ENCODE measurements at regions not wholly inside any gene's neighbourhood (a gene's known extent, or its start where the extent isn't known, plus 50 kb on each side); places are given as distances from the start of the nearest gene placed in this dataset.

DNA sequence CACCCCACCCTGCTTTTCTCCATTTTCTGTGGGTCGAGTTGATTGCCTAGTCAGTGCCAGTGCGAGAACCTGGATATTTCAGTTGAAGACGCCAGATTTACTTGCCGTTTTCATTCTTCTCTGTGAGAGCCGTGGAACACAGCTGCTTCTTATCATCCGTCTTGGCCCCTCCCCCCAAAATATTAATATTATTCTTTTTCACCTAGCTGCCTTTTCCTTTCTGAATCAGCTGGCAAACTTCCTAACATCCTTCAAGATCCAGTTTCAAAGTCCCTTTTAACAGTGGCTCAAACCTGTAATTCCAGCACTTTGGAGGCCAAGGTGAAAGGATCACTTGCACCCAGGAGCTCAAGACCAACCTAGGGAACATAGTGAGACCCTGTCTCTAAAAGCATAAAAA is 117.1 kb upstream of the RASA1 start:
- BruUV-seq (replicated peaks), result no TSS peak
- ChIA-PET CTCF (no interaction called here), POLR2A (no interaction called here)
- in situ Hi-C loops (cut with HindIII; ENCODE audit: low pct_unique_long_range_greater_than_20kb, low sequenced_read_pairs) (no loop called here), intact Hi-C loops (cut with micrococcal nuclease; ENCODE audit: unreplicated experiment) (no loop called here)
- H3K27ac ChIP-seq (ENCODE audit: low read length), result no peak overlapping the region
- DNase-seq (ENCODE audit: low read depth, low spot score), result no peak
- H3K9me3 ChIP-seq (ENCODE audit: control insufficient read depth, insufficient read depth, low read depth, low read length), result no peaks in the 10 kb centered on the region
- H3K4me1 ChIP-seq (ENCODE audit: control insufficient read depth, insufficient read depth, low read length), result no peaks in the 10 kb centered on the region
- no peak for ATAC-seq
- TF ChIP-seq, protein P1, sequence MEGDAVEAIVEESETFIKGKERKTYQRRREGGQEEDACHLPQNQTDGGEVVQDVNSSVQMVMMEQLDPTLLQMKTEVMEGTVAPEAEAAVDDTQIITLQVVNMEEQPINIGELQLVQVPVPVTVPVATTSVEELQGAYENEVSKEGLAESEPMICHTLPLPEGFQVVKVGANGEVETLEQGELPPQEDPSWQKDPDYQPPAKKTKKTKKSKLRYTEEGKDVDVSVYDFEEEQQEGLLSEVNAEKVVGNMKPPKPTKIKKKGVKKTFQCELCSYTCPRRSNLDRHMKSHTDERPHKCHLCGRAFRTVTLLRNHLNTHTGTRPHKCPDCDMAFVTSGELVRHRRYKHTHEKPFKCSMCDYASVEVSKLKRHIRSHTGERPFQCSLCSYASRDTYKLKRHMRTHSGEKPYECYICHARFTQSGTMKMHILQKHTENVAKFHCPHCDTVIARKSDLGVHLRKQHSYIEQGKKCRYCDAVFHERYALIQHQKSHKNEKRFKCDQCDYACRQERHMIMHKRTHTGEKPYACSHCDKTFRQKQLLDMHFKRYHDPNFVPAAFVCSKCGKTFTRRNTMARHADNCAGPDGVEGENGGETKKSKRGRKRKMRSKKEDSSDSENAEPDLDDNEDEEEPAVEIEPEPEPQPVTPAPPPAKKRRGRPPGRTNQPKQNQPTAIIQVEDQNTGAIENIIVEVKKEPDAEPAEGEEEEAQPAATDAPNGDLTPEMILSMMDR (IDR thresholded peaks at IDR 0.05), result no peak
- TF ChIP-seq, protein P2, sequence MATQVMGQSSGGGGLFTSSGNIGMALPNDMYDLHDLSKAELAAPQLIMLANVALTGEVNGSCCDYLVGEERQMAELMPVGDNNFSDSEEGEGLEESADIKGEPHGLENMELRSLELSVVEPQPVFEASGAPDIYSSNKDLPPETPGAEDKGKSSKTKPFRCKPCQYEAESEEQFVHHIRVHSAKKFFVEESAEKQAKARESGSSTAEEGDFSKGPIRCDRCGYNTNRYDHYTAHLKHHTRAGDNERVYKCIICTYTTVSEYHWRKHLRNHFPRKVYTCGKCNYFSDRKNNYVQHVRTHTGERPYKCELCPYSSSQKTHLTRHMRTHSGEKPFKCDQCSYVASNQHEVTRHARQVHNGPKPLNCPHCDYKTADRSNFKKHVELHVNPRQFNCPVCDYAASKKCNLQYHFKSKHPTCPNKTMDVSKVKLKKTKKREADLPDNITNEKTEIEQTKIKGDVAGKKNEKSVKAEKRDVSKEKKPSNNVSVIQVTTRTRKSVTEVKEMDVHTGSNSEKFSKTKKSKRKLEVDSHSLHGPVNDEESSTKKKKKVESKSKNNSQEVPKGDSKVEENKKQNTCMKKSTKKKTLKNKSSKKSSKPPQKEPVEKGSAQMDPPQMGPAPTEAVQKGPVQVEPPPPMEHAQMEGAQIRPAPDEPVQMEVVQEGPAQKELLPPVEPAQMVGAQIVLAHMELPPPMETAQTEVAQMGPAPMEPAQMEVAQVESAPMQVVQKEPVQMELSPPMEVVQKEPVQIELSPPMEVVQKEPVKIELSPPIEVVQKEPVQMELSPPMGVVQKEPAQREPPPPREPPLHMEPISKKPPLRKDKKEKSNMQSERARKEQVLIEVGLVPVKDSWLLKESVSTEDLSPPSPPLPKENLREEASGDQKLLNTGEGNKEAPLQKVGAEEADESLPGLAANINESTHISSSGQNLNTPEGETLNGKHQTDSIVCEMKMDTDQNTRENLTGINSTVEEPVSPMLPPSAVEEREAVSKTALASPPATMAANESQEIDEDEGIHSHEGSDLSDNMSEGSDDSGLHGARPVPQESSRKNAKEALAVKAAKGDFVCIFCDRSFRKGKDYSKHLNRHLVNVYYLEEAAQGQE (IDR thresholded peaks at IDR 0.05; ENCODE audit: insufficient read depth in 1 of 2, low read depth in 2 of 2, low read length in 1 of 2), result no peak
- TF ChIP-seq TCF7L2 (IDR thresholded peaks at IDR 0.05; ENCODE audit: low read depth, low read length) (no peak), SIN3A (IDR thresholded peaks at IDR 0.05; ENCODE audit: borderline replicate concordance, insufficient read depth, low read depth, low read length) (no peak), POLR2AphosphoS5 (IDR thresholded peaks at IDR 0.05; ENCODE audit: low read depth, low read length) (no peak)
- H3K27me3 ChIP-seq (ENCODE audit: control insufficient read depth, insufficient read depth, low read length), result no peaks in the 10 kb centered on the region
- H3K4me3 ChIP-seq (ENCODE audit: low read depth in 2 of 2, low read length in 2 of 2), result no peak overlapping the region
- no peaks in the 10 kb centered on the region for H3K36me3 ChIP-seq (ENCODE audit: control insufficient read depth, insufficient read depth, low read length)

DNA sequence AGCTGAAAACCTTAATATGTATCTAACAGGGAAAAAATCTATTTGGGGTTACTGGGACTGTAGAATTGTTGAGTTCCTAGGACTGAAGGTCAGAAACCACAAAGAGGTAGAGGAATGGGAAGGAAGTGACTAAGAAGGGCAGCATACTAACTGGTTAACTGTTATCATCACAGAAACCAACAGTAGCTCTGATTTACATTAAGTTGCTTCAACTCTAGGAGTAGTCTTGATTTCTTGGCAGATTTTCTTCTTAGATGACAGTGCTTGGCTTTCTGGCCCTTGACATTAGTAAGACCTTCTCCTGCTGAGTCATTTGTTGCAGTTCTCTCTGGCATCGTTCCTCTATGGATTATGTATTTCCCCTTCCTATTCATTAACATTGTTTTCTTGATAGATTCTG is 116.1 kb upstream of the RASA1 start:
- POLR2A ChIA-PET, result no interaction called here
- in situ Hi-C loops (cut with HindIII; ENCODE audit: low pct_unique_long_range_greater_than_20kb, low sequenced_read_pairs) (no loop called here), intact Hi-C loops (cut with micrococcal nuclease; ENCODE audit: unreplicated experiment) (no loop called here)
- TF ChIP-seq SIN3A (IDR thresholded peaks at IDR 0.05; ENCODE audit: borderline replicate concordance, insufficient read depth, low read depth, low read length), result no peak
- TF ChIP-seq, protein P2 (IDR thresholded peaks at IDR 0.05; ENCODE audit: insufficient read depth in 1 of 2, low read depth in 2 of 2, low read length in 1 of 2), result no peak
- no peak for TF ChIP-seq TCF7L2 (IDR thresholded peaks at IDR 0.05; ENCODE audit: low read depth, low read length)
- no peak for TF ChIP-seq POLR2AphosphoS5 (IDR thresholded peaks at IDR 0.05; ENCODE audit: low read depth, low read length)
- TF ChIP-seq, protein P1 (IDR thresholded peaks at IDR 0.05), result no peak
- Histone ChIP-seq H3K36me3 (ENCODE audit: control insufficient read depth, insufficient read depth, low read length) (no peaks in the 10 kb centered on the region), H3K4me3 (ENCODE audit: low read depth in 2 of 2, low read length in 2 of 2) (no peak overlapping the region), H3K9me3 (ENCODE audit: control insufficient read depth, insufficient read depth, low read depth, low read length) (no peaks in the 10 kb centered on the region), H3K4me1 (ENCODE audit: control insufficient read depth, insufficient read depth, low read length) (no peaks in the 10 kb centered on the region), H3K27ac (ENCODE audit: low read length) (no peak overlapping the region), H3K27me3 (ENCODE audit: control insufficient read depth, insufficient read depth, low read length) (no peaks in the 10 kb centered on the region)
- CTCF ChIA-PET, result no interaction called here
- ATAC-seq (peak; percentile 75; the same call in 1 of the 2 replicates), DNase-seq (ENCODE audit: low read depth, low spot score) (peak; percentile 45)
- BruUV-seq (replicated peaks), result no TSS peak
